Neural progenitor cell (in vitro differentiated cells): ENCODE measurements at regions not wholly inside any gene's neighbourhood (a gene's known extent, or its start where the extent isn't known, plus 50 kb on each side); places are given as distances from the start of the nearest gene placed in this dataset.

Experiments used
- CTCF ChIP-seq: fragments of 200-600 bp; sonication (generic); IDR thresholded peaks from 2 replicates; pipeline ENCODE4 v1.5.1; 2017; ENCODE audit warnings: antibody characterized with exemption, mild to moderate bottlenecking
- EZH2 ChIP-seq: fragments of 200-600 bp; sonication (generic); IDR thresholded peaks from 2 replicates; pipeline ENCODE4 v1.6.1; 2017; ENCODE audit warnings: antibody characterized with exemption, mild to moderate bottlenecking, moderate library complexity
- EZH2phosphoT487 ChIP-seq: fragments of 200-600 bp; sonication (generic); IDR thresholded peaks from 2 replicates; pipeline ENCODE4 v1.6.1; 2017; ENCODE audit warnings: antibody characterized with exemption

GRCh38 chr3:130258532-130258952 is 86.9 kb upstream of the COL6A5 start:
- TF ChIP-seq CTCF, result no peak
- no peak for TF ChIP-seq EZH2
- no peak for TF ChIP-seq EZH2phosphoT487
